Stomach (tissue), 4 donors: ENCODE measurements at regions not wholly inside any gene's neighbourhood (a gene's known extent, or its start where the extent isn't known, plus 50 kb on each side); places are given as distances from the start of the nearest gene placed in this dataset.

Experiments
- CTCF ChIP-seq, 7 experiments: fragments of 450-650 bp in 4 of 7; fragments of 200-600 bp in 3 of 7; sonication (generic) in 3 of 7; IDR thresholded peaks; one replicate each; pipeline ENCODE4 v1.5.1; 2016 to 2019; ENCODE audit warnings: antibody characterized with exemption in 7 of 7, control low read depth in 2 of 7, mild to moderate bottlenecking in 1 of 7
- EP300 ChIP-seq: sonication (generic); formaldehyde crosslinking; IDR thresholded peaks from one replicate; pipeline ENCODE4 v1.6.1; 2017; ENCODE audit warnings: antibody characterized with exemption
- POLR2A ChIP-seq, 4 donors: fragments of 450-650 bp; IDR thresholded peaks; one replicate each; pipeline ENCODE4 v1.6.1; 2016; ENCODE audit warnings: antibody characterized with exemption in 4 of 4, control low read depth in 2 of 4, mild to moderate bottlenecking in 1 of 4, moderate library complexity in 1 of 4
- POLR2AphosphoS5 ChIP-seq, 3 donors: sonication (generic); formaldehyde crosslinking; IDR thresholded peaks; one replicate each; pipeline ENCODE4 v1.6.1; 2016; ENCODE audit warnings: antibody characterized with exemption in 3 of 3

- no peak for TF ChIP-seq CTCF (IDR thresholded peaks at IDR 0.05)
- no peak for TF ChIP-seq EP300
- TF ChIP-seq POLR2AphosphoS5 (IDR thresholded peaks at IDR 0.05): no peak
- TF ChIP-seq POLR2A (IDR thresholded peaks at IDR 0.05): no peak
These were observed 144.6 kb upstream of the MDFIC start for GRCh38 chr7:114777288-114777687.
